HCT116 (cell line): ENCODE measurements at regions not wholly inside any gene's neighbourhood (a gene's known extent, or its start where the extent isn't known, plus 50 kb on each side); places are given as distances from the start of the nearest gene placed in this dataset.

Experiments
- ATAC-seq: fragments of 200-7000 bp; cut with Tn5 transposase; 2 replicates; pipeline ENCODE4 v1.9.1; 2020; ENCODE audit warnings: mild to moderate bottlenecking, moderate library complexity
- BruUV-seq: library from RNA; stranded (reverse); fragments of 400-500 nt; replicated peaks from 2 replicates; lab custom pipeline; 2021; lab: Mats Ljungman, UMichigan
- CTCF ChIA-PET: fragments of 300-600 bp; sonication (Branson Sonifier 250); formaldehyde crosslinking; loops from one replicate; lab custom pipeline; 2021; ENCODE audit warnings: antibody characterized with exemption; lab: Charles Lee
- POLR2A ChIA-PET: fragments of 300-600, 350-600 bp; sonication (Branson Sonifier 250); formaldehyde crosslinking; loops from one replicate; lab custom pipeline; 2021; ENCODE audit warnings: antibody characterized with exemption; lab: Charles Lee
- RAD21 ChIA-PET, 2 experiments: fragments of 300-600 bp; sonication (Branson Sonifier 250); formaldehyde crosslinking; loops; one replicate each; lab custom pipeline; 2023; ENCODE audit warnings: low total read pairs in 2 of 2; ENCODE audit not compliant: uncharacterized antibody in 2 of 2, unreplicated experiment in 2 of 2, low non-redundant PET in 1 of 2; lab: Charles Lee
- DNase-seq: peaks from one replicate; pipeline ENCODE4 v3.0.0-alpha.2; 2010; ENCODE audit warnings: low read depth, low spot score
- H2AFZ ChIP-seq: fragments of 200-600 bp; shearing (Covaris generic), sonication (generic); 2 replicates; pipeline ENCODE4 v1.6.1; 2017; ENCODE audit warnings: low read depth, mixed run types, mixed read lengths, antibody characterized with exemption, low read length; ENCODE audit not compliant: poor library complexity, severe bottlenecking
- H3K27ac ChIP-seq: 2 replicates; pipeline ENCODE4 v1.5.1; 2012; ENCODE audit warnings: low read depth, low read length
- H3K27me3 ChIP-seq: fragments of 200-600 bp; sonication (generic); 2 replicates; pipeline ENCODE4 v1.6.1; 2016; ENCODE audit warnings: mixed run types, low read length, mixed read lengths; ENCODE audit not compliant: insufficient read depth
- H3K36me3 ChIP-seq, 2 experiments: fragments of 200-500 bp in 1 of 2; fragments of 200-600 bp in 1 of 2; sonication (Bioruptor generic) in 1 of 2; sonication (generic) in 1 of 2; 2 replicates each; pipeline versions ENCODE4 v1.5.1 to v1.6.1; 2014 to 2016; ENCODE audit warnings: low read length in 2 of 2, inconsistent platforms in 1 of 2, mixed read lengths in 1 of 2, mixed run types in 1 of 2; ENCODE audit not compliant: insufficient read depth in 2 of 2, control insufficient read depth in 1 of 2
- H3K4me1 ChIP-seq, 2 experiments: fragments of 200-600 bp in 1 of 2; sonication (generic) in 1 of 2; 2 replicates each; pipeline versions ENCODE4 v1.5.1 to v1.6.1; 2012 to 2017; ENCODE audit warnings: low read length in 2 of 2, inconsistent platforms in 1 of 2, mild to moderate bottlenecking in 1 of 2, mixed read lengths in 1 of 2, mixed run types in 1 of 2, moderate library complexity in 1 of 2; ENCODE audit not compliant: insufficient read depth in 2 of 2, control insufficient read depth in 1 of 2
- H3K4me2 ChIP-seq: fragments of 200-600 bp; sonication (generic); 2 replicates; pipeline ENCODE4 v1.6.1; 2017; ENCODE audit warnings: mixed run types, low read length, mixed read lengths
- H3K4me3 ChIP-seq, 2 experiments: fragments of 200-600 bp in 1 of 2; sonication (generic) in 1 of 2; replicated peaks in 1 of 2; 2 replicates each; pipeline ENCODE4 v1.5.1; 2011 to 2016; ENCODE audit warnings: low read length in 2 of 2, control low read depth in 1 of 2, low read depth in 1 of 2, mild to moderate bottlenecking in 1 of 2, mixed read lengths in 1 of 2, mixed run types in 1 of 2
- H3K79me2 ChIP-seq: fragments of 200-600 bp; sonication (generic); 2 replicates; pipeline ENCODE4 v1.6.1; 2017; ENCODE audit warnings: mild to moderate bottlenecking, mixed run types, low read length, moderate library complexity, mixed read lengths; ENCODE audit not compliant: insufficient read depth
- H3K9ac ChIP-seq: fragments of 200-600 bp; sonication (generic); 2 replicates; pipeline ENCODE4 v1.6.1; 2016; ENCODE audit warnings: low read length, mixed read lengths
- H3K9me2 ChIP-seq: fragments of 200-600 bp; sonication (generic), shearing (Covaris generic); 2 replicates; pipeline ENCODE4 v1.6.1; 2017; ENCODE audit warnings: mixed run types, mild to moderate bottlenecking, moderate library complexity; ENCODE audit not compliant: insufficient read depth
- H3K9me3 ChIP-seq, 2 experiments: fragments of 200-500 bp in 1 of 2; fragments of 200-600 bp in 1 of 2; sonication (Bioruptor generic) in 1 of 2; sonication (generic) in 1 of 2; 2 replicates each; pipeline ENCODE4 v1.6.1; 2014 to 2017; ENCODE audit warnings: low read length in 2 of 2, mixed read lengths in 2 of 2, inconsistent platforms in 1 of 2, low read depth in 1 of 2, mild to moderate bottlenecking in 1 of 2, mixed run types in 1 of 2, moderate library complexity in 1 of 2; ENCODE audit not compliant: control insufficient read depth in 1 of 2, insufficient read depth in 1 of 2
- H4K20me1 ChIP-seq: fragments of 200-600 bp; sonication (generic), shearing (Covaris generic); 2 replicates; pipeline ENCODE4 v1.6.1; 2017; ENCODE audit warnings: mixed run types, mild to moderate bottlenecking, moderate library complexity; ENCODE audit not compliant: insufficient read depth
- EGR1 ChIP-seq: IDR thresholded peaks from 2 replicates; pipeline ENCODE4 v1.6.1; 2012; ENCODE audit warnings: low read depth
- ELF1 ChIP-seq: IDR thresholded peaks from 2 replicates; pipeline ENCODE4 v1.6.1; 2012; ENCODE audit warnings: low read depth, borderline replicate concordance
- EZH2 ChIP-seq: fragments of 200-600 bp; sonication (generic); IDR thresholded peaks from 2 replicates; pipeline ENCODE4 v1.6.1; 2017; ENCODE audit warnings: antibody characterized with exemption, mixed run types
- EZH2phosphoT487 ChIP-seq: fragments of 200-600 bp; IDR thresholded peaks from 2 replicates; pipeline ENCODE4 v1.6.1; 2018; ENCODE audit warnings: antibody characterized with exemption, borderline replicate concordance
- REST ChIP-seq: IDR thresholded peaks from 2 replicates; pipeline ENCODE4 v1.6.1; 2012; ENCODE audit warnings: low read depth
- SRF ChIP-seq: IDR thresholded peaks from 2 replicates; pipeline ENCODE4 v1.6.1; 2012; ENCODE audit warnings: low read depth
- TCF7L2 ChIP-seq: IDR thresholded peaks from 2 replicates; pipeline ENCODE4 v1.7.0; 2011; ENCODE audit warnings: borderline replicate concordance, inconsistent platforms; ENCODE audit not compliant: insufficient read depth, insufficient read length; ENCODE audit errors: extremely low read depth
- ZBTB33 ChIP-seq: IDR thresholded peaks from 2 replicates; pipeline ENCODE4 v1.6.1; 2011; ENCODE audit warnings: mild to moderate bottlenecking, low read length, moderate library complexity; ENCODE audit not compliant: insufficient replicate concordance; ENCODE audit errors: extremely low read depth
- ZFX ChIP-seq: fragments of 450-650 bp; IDR thresholded peaks from 2 replicates; pipeline ENCODE4 v1.6.1; 2017
- ZNF274 ChIP-seq: fragments of 200-500 bp; sonication (Bioruptor generic); IDR thresholded peaks from 2 replicates; pipeline ENCODE4 v1.6.1; 2014; ENCODE audit warnings: mild to moderate bottlenecking, low read depth, low read length, inconsistent platforms
- intact Hi-C: fragments of 100-400 bp; cut with micrococcal nuclease; formaldehyde crosslinking; loops from 2 replicates; pipeline ENCODE4 v1.10.0; 2022
- TF ChIP-seq, protein P1 (sequence below): IDR thresholded peaks from 2 replicates; pipeline ENCODE4 v1.6.1; 2012

- Histone ChIP-seq H3K27ac (no peak overlapping the region), H4K20me1 (no peaks in the 10 kb centered on the region), H3K9me2 (no peaks in the 10 kb centered on the region), H2AFZ (no peak overlapping the region), H3K4me3 (no peak overlapping the region), H3K79me2 (no peaks in the 10 kb centered on the region), H3K4me2 (no peak overlapping the region), H3K9me3 (peaks cover 3 to 4% of the 10 kb centered on the region in 2 experiments; a peak in 2 of 4 replicates), H3K36me3 (no peaks in the 10 kb centered on the region), H3K27me3 (no peaks in the 10 kb centered on the region), H3K9ac (no peak overlapping the region), H3K4me1 (no peaks in the 10 kb centered on the region)
- ATAC-seq (no peak), DNase-seq (no peak)
- POLR2A ChIA-PET, result no interaction called here
- BruUV-seq, result no TSS peak
- RAD21 ChIA-PET, result no interaction called here
- CTCF ChIA-PET, result no interaction called here
- intact Hi-C loops, result no loop called here
- TF ChIP-seq EGR1 (no peak), REST (no peak), EZH2phosphoT487 (no peak), ELF1 (no peak), ZBTB33 (no peak), EZH2 (no peak), TCF7L2 (no peak), ZNF274 (no peak), ZFX (no peak), SRF (no peak)
- TF ChIP-seq, protein P1, sequence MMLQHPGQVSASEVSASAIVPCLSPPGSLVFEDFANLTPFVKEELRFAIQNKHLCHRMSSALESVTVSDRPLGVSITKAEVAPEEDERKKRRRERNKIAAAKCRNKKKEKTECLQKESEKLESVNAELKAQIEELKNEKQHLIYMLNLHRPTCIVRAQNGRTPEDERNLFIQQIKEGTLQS, result no peak
Measured at GRCh38 chr2:34533585-34534183, 934.6 kb upstream of the FAM98A start.
